ENCODE measurements at regions not wholly inside any gene's neighbourhood (a gene's known extent, or its start where the extent isn't known, plus 50 kb on each side); places are given as distances from the start of the nearest gene placed in this dataset.

- no peak for DNase-seq
- no peaks in the 10 kb centered on the region for H3K27me3 Mint-ChIP-seq
- H3K4me3 Mint-ChIP-seq = no peak overlapping the region
- H3K9me3 Mint-ChIP-seq = peaks cover 8% of the 10 kb centered on the region
- H3K36me3 Mint-ChIP-seq (ENCODE audit: low read depth) = no peaks in the 10 kb centered on the region
- H3K27ac Mint-ChIP-seq = no peak overlapping the region
- H3K4me1 Mint-ChIP-seq = no peaks in the 10 kb centered on the region
- no peak for ATAC-seq
These were observed 639.4 kb downstream of the SEMA5A start for GRCh38 chr5:8906303-8906967.

DNA sequence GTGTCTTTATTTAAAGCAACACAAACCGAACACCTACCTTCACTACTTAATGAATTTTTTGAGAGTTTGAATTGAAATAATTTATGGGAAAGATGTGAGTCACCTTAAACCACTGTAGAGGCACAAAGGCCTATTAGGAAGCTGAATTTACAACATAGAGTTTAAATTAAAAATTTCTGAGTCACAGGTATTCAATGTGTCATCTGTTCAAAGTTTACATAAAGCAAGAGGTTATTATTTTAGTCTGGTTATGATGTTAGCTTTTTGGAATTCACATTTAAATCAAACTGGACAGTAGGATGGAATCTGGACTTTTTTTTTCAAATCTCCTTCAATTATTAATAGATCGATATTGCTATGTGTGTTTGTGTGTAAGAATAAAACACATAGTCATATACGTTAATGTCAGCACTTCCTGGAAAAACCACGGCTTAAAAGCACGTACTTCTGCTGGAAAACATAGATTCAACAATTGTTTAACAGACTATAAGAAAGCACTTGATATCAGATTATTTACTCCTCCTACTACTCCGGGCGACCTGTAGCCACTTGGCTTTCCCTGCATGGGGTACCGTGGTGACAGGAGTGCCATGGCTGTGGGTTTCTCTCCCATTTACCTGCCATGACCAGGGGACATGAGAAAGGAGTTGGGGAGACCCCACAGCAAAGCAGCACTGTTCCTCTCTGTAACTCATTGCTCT lies 638.6 kb downstream of the SEMA5A start:
- DNase-seq (no peak), ATAC-seq (no peak)
- peaks cover 5% of the 10 kb centered on the region for H3K9me3 Mint-ChIP-seq
- no peaks in the 10 kb centered on the region for H3K4me1 Mint-ChIP-seq
- no peak overlapping the region for H3K4me3 Mint-ChIP-seq
- no peaks in the 10 kb centered on the region for H3K27me3 Mint-ChIP-seq
- no peak overlapping the region for H3K27ac Mint-ChIP-seq
- no peaks in the 10 kb centered on the region for H3K36me3 Mint-ChIP-seq (ENCODE audit: low read depth)

DNA sequence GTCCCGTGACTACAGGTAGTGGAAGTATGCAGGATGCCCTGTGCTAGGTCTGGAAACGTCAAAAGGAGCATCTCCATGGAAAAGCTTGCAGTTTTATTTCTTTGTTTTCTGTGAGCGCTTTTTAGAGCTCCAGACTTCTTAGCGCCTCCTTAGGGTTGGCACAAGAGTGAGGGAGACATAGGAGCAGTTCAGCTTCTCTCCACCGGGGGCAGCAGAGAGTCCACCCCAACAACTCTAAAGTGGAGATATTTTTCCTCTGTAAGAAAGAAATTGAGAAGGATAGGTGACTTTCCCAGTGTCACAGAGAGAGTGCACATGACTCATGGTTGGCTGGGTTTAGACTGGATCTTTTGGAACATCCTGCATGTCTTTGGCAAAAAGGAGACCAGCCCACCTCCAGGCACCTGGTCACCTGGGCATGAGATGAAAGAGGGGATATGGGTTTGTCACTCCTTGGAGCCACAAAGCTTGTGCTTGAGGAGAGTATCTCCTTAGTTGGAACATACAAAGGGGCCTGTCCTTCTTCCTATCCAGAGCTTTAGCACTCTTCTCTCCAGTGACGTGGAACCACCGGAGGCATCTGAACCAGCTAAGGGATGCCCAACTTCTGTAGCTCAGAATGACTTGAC lies 637.7 kb downstream of the SEMA5A start:
- H3K4me1 Mint-ChIP-seq = no peaks in the 10 kb centered on the region
- peak; percentile 46 for DNase-seq
- H3K27me3 Mint-ChIP-seq = no peaks in the 10 kb centered on the region
- ATAC-seq = no peak
- H3K27ac Mint-ChIP-seq = no peak overlapping the region
- H3K9me3 Mint-ChIP-seq = no peaks in the 10 kb centered on the region
- no peaks in the 10 kb centered on the region for H3K36me3 Mint-ChIP-seq (ENCODE audit: low read depth)
- H3K4me3 Mint-ChIP-seq = no peak overlapping the region

- Mint-ChIP-seq H3K36me3 (ENCODE audit: low read depth) (no peaks in the 10 kb centered on the region), H3K27me3 (no peaks in the 10 kb centered on the region), H3K4me3 (no peak overlapping the region), H3K4me1 (no peaks in the 10 kb centered on the region), H3K27ac (no peak overlapping the region), H3K9me3 (peaks cover 6% of the 10 kb centered on the region)
- ATAC-seq (no peak), DNase-seq (no peak)
These were observed 633.8 kb downstream of the SEMA5A start for GRCh38 chr5:8912106-8912505.

- ATAC-seq (no peak), DNase-seq (no peak)
- H3K36me3 Mint-ChIP-seq (ENCODE audit: low read depth) = no peaks in the 10 kb centered on the region
- no peaks in the 10 kb centered on the region for H3K27me3 Mint-ChIP-seq
- no peaks in the 10 kb centered on the region for H3K4me1 Mint-ChIP-seq
- H3K27ac Mint-ChIP-seq = no peak overlapping the region
- H3K4me3 Mint-ChIP-seq = no peak overlapping the region
- H3K9me3 Mint-ChIP-seq = peaks cover 6% of the 10 kb centered on the region
These were observed 632.4 kb downstream of the SEMA5A start for GRCh38 chr5:8913522-8913921.

- Mint-ChIP-seq H3K27me3 (no peaks in the 10 kb centered on the region), H3K4me3 (no peak overlapping the region), H3K36me3 (ENCODE audit: low read depth) (no peaks in the 10 kb centered on the region), H3K9me3 (peaks cover 9% of the 10 kb centered on the region), H3K4me1 (no peaks in the 10 kb centered on the region), H3K27ac (no peak overlapping the region)
- DNase-seq (no peak), ATAC-seq (no peak)
These were observed 626.8 kb downstream of the SEMA5A start for GRCh38 chr5:8919096-8919495.

- no peak for DNase-seq
- no peak overlapping the region for H3K4me3 Mint-ChIP-seq
- H3K36me3 Mint-ChIP-seq (ENCODE audit: low read depth) = no peaks in the 10 kb centered on the region
- no peaks in the 10 kb centered on the region for H3K4me1 Mint-ChIP-seq
- H3K9me3 Mint-ChIP-seq = peaks cover 12% of the 10 kb centered on the region
- ATAC-seq = no peak
- H3K27me3 Mint-ChIP-seq = no peaks in the 10 kb centered on the region
- H3K27ac Mint-ChIP-seq = no peak overlapping the region
These were observed 622.3 kb downstream of the SEMA5A start for GRCh38 chr5:8923526-8923925.

GRCh38 chr5:8924054-8924793 lies 621.7 kb downstream of the SEMA5A start:
- Mint-ChIP-seq H3K27me3 (no peaks in the 10 kb centered on the region), H3K9me3 (peaks cover 16% of the 10 kb centered on the region), H3K27ac (no peak overlapping the region), H3K4me3 (no peak overlapping the region), H3K36me3 (ENCODE audit: low read depth) (no peaks in the 10 kb centered on the region), H3K4me1 (no peaks in the 10 kb centered on the region)
- ATAC-seq (no peak), DNase-seq (no peak)

DNA sequence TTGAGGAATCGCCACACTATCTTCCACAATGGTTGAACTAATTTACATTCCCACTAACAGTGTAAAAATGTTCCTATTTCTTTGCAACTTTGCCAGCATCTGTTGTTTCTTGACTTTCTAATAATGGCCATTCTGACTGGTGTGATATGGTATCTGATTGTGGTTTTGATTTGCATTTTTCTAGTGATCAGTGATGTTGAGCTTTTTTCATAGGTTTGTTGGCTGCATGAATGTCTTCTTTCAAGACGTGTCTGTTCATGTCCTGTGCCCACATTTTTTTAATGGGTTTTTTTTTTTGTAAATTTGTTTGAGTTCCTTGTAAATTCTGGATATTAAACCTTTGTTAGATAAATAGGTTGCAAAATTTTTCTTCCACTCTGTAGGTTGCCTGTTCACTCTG lies 615.9 kb downstream of the SEMA5A start:
- no peak overlapping the region for H3K27ac Mint-ChIP-seq
- peaks cover 9% of the 10 kb centered on the region for H3K9me3 Mint-ChIP-seq
- no peak for DNase-seq
- ATAC-seq = no peak
- no peak overlapping the region for H3K4me3 Mint-ChIP-seq
- H3K4me1 Mint-ChIP-seq = no peaks in the 10 kb centered on the region
- H3K36me3 Mint-ChIP-seq (ENCODE audit: low read depth) = no peaks in the 10 kb centered on the region
- H3K27me3 Mint-ChIP-seq = no peaks in the 10 kb centered on the region

DNA sequence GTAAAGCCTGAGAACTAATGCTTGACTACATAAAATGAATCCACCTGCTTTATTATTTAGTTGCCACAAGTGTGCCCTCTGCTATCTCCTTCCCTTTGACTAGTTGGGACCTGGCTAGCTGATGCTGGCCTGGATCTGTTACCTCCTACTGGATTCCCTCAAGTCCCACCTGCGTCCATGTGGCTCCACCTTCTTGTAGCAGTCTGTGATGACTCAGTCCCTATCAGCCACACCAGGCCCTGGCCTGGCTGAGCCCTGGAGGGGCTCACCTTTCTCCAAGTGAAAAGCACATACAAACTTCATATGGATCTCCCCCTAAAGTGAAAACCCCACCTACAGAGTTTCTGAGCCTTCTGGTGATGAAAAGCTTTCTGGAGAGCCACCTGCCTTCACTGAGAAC lies 611.4 kb downstream of the SEMA5A start:
- no peak for ATAC-seq
- no peaks in the 10 kb centered on the region for H3K27me3 Mint-ChIP-seq
- DNase-seq = no peak
- H3K36me3 Mint-ChIP-seq (ENCODE audit: low read depth) = no peaks in the 10 kb centered on the region
- H3K9me3 Mint-ChIP-seq = peaks cover 8% of the 10 kb centered on the region
- no peak overlapping the region for H3K4me3 Mint-ChIP-seq
- H3K4me1 Mint-ChIP-seq = no peaks in the 10 kb centered on the region
- no peak overlapping the region for H3K27ac Mint-ChIP-seq

GRCh38 chr5:8940934-8941333 lies 604.9 kb downstream of the SEMA5A start:
- Mint-ChIP-seq H3K27me3 (no peaks in the 10 kb centered on the region), H3K36me3 (ENCODE audit: low read depth) (no peaks in the 10 kb centered on the region), H3K9me3 (peaks cover 19% of the 10 kb centered on the region), H3K4me3 (no peak overlapping the region), H3K27ac (no peak overlapping the region), H3K4me1 (no peaks in the 10 kb centered on the region)
- no peak for ATAC-seq
- DNase-seq = no peak

GRCh38 chr5:8943301-8943700 lies 602.6 kb downstream of the SEMA5A start:
- Mint-ChIP-seq H3K4me3 (no peak overlapping the region), H3K36me3 (ENCODE audit: low read depth) (no peaks in the 10 kb centered on the region), H3K4me1 (no peaks in the 10 kb centered on the region), H3K9me3 (peaks cover 15% of the 10 kb centered on the region), H3K27ac (no peak overlapping the region), H3K27me3 (no peaks in the 10 kb centered on the region)
- ATAC-seq (no peak), DNase-seq (no peak)

DNA sequence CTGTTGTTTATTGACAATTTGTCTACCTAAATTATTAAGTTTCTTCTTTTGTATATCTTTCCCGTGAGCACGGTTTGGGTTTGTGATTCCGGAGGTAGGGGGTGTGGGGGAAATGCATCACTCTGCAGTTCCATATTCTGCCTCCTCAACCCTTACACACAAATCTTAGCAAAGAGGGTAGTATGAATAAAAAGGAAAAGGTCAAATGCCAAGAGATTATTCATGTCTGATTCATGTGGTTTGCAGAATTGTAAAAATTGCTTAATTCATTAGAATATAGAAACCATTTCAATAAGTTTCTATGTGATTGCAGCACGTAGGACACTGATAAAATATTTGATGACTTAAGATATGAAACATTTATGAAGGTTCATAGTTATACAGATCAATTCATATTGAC lies 601.9 kb downstream of the SEMA5A start:
- no peak overlapping the region for H3K4me3 Mint-ChIP-seq
- no peak overlapping the region for H3K27ac Mint-ChIP-seq
- H3K36me3 Mint-ChIP-seq (ENCODE audit: low read depth) = no peaks in the 10 kb centered on the region
- H3K9me3 Mint-ChIP-seq = peaks cover 11% of the 10 kb centered on the region
- ATAC-seq (no peak), DNase-seq (no peak)
- H3K4me1 Mint-ChIP-seq = no peaks in the 10 kb centered on the region
- no peaks in the 10 kb centered on the region for H3K27me3 Mint-ChIP-seq

- no peaks in the 10 kb centered on the region for H3K36me3 Mint-ChIP-seq (ENCODE audit: low read depth)
- no peaks in the 10 kb centered on the region for H3K27me3 Mint-ChIP-seq
- ATAC-seq (no peak), DNase-seq (no peak)
- H3K4me1 Mint-ChIP-seq = no peaks in the 10 kb centered on the region
- peaks cover 14% of the 10 kb centered on the region for H3K9me3 Mint-ChIP-seq
- no peak overlapping the region for H3K4me3 Mint-ChIP-seq
- no peak overlapping the region for H3K27ac Mint-ChIP-seq
These were observed 599.9 kb downstream of the SEMA5A start for GRCh38 chr5:8945972-8946371.

DNA sequence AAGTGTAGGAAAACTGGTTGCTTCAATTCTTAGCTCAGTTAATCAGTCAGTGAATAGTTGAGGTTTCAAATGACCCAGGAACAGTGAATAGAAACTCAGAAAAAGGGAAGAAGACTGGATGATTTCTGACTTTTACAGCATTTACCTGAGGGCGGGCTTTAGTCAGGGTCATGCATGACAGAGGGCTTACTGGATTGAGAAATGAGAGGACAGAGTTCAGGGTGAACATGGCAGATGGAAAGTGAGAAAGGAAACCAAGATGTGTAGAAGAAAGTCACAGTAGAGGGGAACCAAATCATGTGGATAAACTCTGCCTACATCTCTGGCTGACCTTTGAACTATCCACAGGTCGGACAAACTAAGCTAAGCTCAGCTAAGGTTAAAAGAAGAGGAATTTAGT lies 596.0 kb downstream of the SEMA5A start:
- Mint-ChIP-seq H3K4me1 (no peaks in the 10 kb centered on the region), H3K27me3 (no peaks in the 10 kb centered on the region), H3K36me3 (ENCODE audit: low read depth) (no peaks in the 10 kb centered on the region)

More for the DNA sequence above, 596.0 kb downstream of the SEMA5A start:
- ATAC-seq (no peak), DNase-seq (no peak)
- no peak overlapping the region for H3K4me3 Mint-ChIP-seq
- peaks cover 13% of the 10 kb centered on the region for H3K9me3 Mint-ChIP-seq
- H3K27ac Mint-ChIP-seq = no peak overlapping the region

Data from activated naive CD8-positive, alpha-beta T cell treated with anti-CD3 and anti-CD28 coated beads, Interleukin-2, amount 50 U/mL, for 24 hours (primary cell).